NCI-H460 (cell line): ENCODE measurements at regions not wholly inside any gene's neighbourhood (a gene's known extent, or its start where the extent isn't known, plus 50 kb on each side); places are given as distances from the start of the nearest gene placed in this dataset.
A peak's percentile ranks its signal among the peaks of the same experiment; 100 is the strongest.

Experiments
- DNase-seq: peaks from one replicate; pipeline ENCODE4 v3.0.0-alpha.2; 2016; ENCODE audit warnings: low read depth; ENCODE audit errors: extremely low read depth

GRCh38 chr12:97267594-97268202 lies 194.9 kb upstream of the RMST start:
- no peak for DNase-seq

- DNase-seq, result no peak
Measured at GRCh38 chr12:97272471-97272870, 190.1 kb upstream of the RMST start.

GRCh38 chr12:97274386-97274785 lies 188.2 kb upstream of the RMST start:
- DNase-seq, result no peak

DNA sequence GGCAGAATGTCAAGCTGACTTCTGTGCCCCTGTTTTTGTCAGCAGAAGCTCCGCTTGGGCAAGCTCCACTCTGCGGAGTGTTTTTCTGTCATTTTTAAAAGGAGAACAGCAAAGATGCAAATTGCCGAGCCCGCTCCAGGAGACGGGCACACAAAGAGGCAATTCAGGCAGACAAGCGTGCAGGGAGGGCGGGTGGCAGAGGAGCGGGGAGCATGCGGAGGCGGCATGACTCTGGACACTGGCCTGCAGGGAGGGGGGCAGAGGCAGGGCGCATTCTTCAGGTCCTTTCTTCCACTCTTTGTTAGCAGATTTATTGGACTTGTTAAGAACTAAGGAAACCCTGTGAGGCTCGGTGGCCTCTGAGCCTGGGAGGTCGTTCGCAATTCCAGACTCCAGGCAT lies 187.3 kb upstream of the RMST start:
- DNase-seq, result no peak

DNA sequence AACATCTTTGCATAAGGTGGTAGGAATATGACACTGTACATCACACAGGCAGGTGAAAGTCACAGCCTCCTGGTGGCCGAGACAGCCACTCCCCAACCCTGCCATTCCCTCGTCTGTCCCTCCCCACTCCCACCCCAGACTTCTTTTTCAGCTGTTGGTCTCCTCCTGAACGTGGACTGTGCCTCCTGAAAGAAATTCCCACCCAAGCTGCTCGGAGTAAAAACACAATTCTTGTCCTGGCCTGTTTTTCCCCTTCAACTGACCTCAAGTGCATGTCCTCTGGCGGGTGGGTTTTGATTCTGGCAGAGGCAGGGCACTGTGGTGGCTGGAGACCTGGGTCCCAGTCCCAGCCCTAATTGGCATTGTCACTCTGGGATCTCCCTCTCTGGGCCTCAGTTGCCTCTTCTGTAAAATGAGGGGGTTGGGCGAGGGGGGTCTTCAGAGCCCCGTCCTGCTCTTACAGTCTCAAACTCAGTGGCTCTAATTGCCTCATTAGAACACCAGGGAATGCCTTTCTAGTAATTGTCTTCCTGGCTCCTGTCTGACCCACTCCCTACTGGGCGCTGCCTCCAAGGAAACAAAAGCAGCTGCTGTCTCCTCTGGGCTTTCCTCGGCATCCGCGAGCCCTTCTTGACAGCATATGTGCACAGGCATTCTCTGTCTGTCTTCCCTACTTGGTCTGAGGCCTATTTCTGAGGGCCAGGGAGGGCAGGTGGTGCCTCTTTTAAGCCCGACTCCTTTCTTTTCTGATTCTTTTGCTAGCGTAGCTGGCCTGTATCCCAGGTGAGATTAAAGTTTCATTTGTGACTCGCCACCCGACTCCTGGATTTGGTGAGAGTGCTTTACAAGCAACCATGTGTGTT lies 186.6 kb upstream of the RMST start:
- DNase-seq, result no peak

DNA sequence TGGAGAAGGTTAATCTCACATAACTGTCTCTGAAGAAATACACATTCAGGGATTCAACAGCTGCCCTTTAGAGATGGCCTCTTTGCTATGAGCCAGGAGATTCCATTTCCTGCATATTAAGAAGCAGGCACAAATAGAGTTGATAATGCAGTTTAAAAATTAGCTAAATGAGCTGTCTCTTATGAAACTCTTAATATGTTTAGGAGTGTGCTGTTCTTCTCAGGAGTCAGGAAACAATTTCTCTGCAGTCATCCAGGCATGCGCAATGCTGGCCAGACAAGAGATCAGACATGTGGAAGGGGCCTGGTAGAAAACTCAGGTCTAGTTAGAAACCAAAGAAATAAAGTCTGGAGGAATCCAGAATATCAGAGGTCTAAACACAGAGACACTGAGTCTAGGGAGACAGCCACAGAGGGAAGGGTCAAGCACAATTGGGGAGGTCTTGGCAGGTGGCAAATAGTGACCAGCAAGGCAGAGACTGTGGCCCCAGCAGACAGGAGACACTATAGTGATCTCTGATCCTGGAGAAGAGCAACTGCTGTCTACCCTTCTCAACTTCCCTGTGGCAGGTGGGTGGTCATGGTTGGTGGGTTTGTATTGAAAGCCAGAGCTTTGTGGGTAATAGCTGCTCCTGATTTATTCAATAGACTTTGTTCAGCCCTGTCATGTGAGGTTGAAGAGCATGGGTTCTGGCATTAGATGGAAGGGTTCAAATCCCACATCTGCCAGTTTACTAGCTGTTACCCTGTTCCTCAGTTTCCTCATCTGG lies 185.8 kb upstream of the RMST start:
- DNase-seq, result no peak

DNA sequence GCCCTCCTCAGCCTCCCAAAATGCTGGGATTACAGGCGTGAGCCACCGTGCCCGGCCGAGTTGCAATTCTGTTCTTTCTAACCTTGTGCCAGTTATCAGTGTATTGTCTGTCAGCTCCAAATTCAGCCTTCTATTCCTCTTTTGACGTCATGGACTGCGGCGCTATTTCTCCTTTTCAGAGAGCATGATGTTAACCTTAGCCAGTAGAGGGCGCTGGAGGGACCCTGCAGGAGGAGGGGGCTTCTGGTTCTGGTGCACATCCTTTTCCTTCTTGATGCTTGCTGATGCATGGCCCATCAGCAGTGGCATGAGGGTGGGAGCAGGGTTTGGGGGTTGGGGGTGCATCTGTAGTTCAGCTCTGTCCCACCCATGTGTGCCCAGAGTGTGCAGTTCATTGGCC lies 179.3 kb upstream of the RMST start:
- no peak for DNase-seq

- DNase-seq, result no peak
Measured at GRCh38 chr12:97288531-97288930, 174.1 kb upstream of the RMST start.

GRCh38 chr12:97292588-97292987 lies 170.0 kb upstream of the RMST start:
- no peak for DNase-seq

DNA sequence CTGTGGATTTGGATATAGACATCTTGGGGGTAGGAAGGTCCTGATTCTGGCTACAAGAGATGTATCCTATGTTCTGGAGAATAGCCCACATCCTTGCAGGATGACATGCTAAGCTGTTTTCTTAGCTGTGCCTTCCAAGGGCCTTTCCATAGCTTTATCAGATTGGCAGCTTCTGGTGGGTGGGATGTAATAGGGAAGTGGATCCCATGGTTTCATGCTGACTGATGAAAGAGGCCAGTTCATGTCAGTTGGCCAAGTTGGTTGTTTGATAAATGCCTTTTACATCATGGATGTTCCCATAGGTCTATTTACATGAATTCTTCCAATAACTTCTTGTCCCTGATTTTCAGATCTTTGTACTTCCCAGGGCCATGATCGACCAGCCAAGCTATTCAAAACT lies 169.1 kb upstream of the RMST start:
- DNase-seq, result no peak

DNA sequence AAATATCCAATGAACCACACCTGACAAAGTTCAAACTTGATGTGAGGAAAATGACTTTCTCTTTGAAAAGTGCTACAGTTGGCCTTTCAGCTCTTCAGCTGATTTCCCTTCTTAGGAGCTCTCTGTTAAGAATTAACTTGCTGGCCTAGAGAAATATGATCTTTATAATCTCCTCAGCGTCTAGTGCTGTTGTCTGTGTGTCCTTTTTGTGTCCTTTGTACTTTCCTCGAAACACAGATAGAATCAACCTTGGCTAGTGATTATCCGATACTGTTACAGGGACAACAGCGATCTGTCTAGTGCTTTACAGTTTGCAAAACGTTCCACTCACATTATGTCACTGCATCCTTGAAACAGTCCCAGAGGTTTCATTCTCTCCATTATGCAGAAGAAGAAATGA lies 162.8 kb upstream of the RMST start:
- no peak for DNase-seq

GRCh38 chr12:97300431-97300830 lies 162.2 kb upstream of the RMST start:
- DNase-seq, result no peak

- DNase-seq, result no peak
Measured at GRCh38 chr12:97300891-97301290, 161.7 kb upstream of the RMST start.

GRCh38 chr12:97301576-97301975 lies 161.0 kb upstream of the RMST start:
- DNase-seq, result no peak

DNA sequence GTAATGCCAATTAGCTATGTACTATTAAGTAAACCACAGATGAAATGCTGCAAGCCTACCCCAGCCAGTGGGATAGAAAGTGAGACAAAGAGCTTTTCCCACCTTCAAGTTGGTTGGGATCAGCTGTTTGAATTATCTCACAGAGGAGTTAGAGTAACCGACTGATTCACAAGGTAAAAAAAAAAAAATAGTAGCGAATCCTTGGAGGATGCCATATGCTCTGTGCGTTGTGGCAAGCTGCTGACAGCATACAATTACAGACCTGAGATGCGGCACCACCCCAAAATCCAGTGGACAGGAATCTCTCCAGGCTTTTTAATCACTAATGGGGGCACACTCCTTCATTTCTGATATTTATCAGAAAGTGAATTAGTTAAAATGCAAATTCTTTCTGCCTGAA lies 157.0 kb upstream of the RMST start:
- no peak for DNase-seq

DNA sequence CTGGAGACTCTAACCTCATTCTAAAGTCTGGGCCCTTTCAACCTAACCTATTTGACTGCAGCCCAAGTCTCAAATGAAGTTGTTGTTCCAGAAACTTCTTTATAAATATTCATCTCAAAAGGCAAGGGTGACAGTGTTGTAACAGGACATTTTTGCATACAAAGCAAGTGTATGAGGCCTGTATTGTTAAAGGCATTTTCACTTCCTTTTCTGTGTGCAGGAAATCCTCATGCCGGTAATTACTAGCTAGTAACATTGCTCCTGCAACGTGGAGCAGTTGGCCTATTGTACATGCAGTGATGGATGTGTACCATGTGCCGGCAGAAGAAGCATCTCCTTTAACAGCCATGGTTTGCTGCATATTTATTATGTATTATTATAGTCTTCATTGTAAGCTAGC lies 156.5 kb upstream of the RMST start:
- DNase-seq, result no peak

GRCh38 chr12:97308576-97309198 lies 153.9 kb upstream of the RMST start:
- peak; percentile 34 for DNase-seq

GRCh38 chr12:97309921-97310320 lies 152.7 kb upstream of the RMST start:
- DNase-seq, result no peak

DNA sequence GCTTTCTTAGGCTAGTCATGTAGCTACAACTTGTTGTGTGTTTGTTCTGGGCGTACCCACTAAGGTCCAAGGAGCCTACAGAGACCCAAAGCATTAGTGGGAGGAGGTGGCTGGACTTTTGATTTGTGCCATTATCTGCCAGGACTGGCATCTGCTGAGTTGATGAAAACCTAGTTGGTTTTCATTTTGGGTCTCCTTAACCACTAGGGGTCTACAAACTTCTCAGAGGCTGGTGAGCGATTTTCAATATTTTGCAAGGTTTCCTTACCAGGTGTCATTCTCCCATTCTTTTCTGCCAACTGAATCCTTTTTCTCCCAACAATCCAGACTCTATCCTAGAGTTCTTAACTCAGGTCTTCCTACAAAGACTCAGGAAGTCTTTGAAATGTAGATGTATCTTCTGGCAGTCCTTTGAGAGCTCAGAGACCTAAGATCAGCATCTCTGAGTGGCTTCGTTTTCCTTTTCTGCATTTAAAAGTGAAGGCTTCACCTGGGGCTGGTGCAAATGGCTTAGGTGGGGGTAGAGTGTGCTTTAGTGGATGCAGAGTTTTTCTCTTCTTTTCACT lies 150.0 kb upstream of the RMST start:
- no peak for DNase-seq

GRCh38 chr12:97313471-97314190 lies 149.0 kb upstream of the RMST start:
- no peak for DNase-seq
